DMS 273 (cell line): ENCODE measurements at regions not wholly inside any gene's neighbourhood (a gene's known extent, or its start where the extent isn't known, plus 50 kb on each side); places are given as distances from the start of the nearest gene placed in this dataset.
A peak's percentile ranks its signal among the peaks of the same experiment; 100 is the strongest.

Source experiments
- DNase-seq: peaks from one replicate; lab custom pipeline; 2025; ENCODE audit not compliant: unreplicated experiment; lab: John Stamatoyannopoulos, UW

GRCh38 chr4:3670521-3671519 lies 95.4 kb upstream of the ADRA2C start:
- no peak for DNase-seq

DNA sequence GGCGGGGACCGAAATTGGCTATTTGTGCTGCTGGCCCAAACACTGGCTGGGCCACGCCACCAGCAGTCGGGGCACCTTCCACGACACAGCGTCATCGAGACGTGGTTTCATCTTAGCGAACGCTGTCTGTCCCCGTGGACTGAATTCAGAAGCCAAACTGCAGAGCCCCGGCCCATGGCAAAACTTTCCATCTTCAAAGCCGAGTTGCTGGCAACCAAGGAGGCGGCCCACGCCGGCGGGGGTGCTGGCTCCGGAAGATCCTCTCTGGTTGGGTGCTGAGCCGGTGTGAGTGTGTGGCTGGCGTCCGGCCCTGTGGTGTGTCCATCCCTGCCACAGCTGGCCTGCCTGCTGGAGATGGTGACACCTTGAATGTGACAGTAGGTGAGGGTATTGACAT lies 96.6 kb upstream of the ADRA2C start:
- DNase-seq: no peak

DNA sequence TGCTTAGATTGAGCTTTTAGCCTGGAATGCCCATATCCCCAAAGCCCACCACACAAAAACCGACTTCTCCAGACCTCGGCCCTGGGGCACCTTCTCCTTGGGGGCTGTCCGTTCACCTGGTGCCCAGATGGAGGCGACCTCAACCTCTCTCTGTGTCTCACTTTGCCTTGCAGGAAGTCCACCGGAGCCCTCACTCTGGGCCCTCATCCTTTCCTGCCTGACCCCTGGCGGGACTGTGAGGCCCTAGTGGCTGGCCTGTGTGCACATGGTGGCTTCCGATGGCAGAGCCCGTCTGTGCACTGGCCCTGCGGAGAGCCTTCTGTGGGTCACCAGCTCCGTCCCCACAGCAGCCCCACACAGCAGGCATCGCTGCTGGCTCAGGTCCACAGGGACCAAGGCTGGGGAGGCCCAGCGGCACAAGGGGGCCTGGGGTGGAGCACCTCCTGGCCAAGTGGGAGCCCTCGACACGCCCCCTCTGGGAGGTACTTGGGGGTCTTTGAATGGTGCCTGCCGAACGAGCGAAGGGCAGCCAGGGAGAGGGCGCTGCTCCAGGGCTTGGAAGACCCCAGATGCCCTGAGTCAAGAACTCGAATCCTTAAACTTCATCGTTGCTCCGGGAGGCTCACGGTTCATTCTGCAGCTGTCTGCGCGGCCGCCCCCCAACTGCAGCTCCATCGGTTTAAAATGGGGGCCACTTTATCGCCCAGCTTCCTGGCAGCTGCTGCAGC lies 97.2 kb upstream of the ADRA2C start:
- DNase-seq: no peak

DNA sequence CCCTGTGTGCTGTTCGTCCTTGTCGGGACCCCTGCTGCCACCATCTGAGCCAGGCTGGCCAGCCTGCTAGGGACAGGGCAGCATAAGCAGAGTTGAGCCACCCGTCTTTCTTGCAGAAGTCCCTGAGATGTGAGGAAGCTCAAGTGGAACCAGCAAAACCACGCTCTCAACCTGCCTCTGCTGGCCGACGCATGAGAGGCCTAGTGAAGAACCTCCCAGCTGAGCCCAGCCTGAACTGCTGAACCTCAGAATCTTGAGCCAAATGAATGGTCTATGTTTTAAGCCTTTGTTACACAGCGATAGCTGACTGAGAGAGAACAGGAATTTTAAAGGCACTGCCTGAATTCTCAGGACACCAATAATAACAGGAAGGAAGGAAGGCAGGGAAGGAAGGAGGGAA lies 98.9 kb upstream of the ADRA2C start:
- DNase-seq: no peak

DNA sequence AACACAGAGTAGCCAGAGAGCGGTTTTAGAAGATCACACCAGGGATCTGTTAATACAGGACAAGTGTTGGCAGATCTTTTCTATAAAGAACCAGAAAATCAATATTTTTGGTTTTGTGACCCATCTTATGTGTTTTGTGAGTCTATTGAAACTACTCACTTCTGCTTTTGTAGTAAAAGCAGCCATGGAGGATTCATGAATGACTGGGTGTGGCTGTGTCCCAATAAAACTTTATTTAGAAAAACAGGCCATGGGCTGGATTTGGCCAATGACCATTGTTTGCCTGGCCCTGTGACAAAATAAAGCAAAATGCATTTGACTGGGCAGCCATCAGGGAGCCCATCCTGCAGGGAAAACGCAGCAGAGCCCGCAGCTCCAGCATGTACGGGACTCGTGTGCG lies 99.9 kb upstream of the ADRA2C start:
- DNase-seq: no peak

DNA sequence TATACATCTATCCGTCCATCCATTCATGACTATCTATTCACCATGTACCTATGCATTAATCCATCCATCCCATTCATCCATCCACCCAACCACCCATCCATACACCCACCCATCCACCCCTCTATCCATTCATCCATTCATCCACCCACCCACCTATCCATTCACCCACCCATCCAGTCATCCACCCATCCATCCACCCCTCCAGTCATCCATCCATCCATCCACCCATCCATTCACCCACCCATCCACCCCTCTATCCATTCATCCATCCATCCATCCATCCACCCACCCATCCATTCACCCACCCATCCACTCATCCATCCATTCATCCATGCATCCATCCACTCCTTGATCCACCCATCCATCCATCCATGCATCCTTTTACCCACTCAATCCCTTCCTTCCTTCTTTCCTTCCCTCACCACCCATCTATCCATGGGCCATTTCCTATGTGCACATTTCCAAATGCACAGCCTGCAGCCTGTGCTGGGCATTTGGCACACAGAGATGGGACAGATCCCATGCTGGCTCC lies 100.8 kb upstream of the ADRA2C start:
- no peak for DNase-seq

DNA sequence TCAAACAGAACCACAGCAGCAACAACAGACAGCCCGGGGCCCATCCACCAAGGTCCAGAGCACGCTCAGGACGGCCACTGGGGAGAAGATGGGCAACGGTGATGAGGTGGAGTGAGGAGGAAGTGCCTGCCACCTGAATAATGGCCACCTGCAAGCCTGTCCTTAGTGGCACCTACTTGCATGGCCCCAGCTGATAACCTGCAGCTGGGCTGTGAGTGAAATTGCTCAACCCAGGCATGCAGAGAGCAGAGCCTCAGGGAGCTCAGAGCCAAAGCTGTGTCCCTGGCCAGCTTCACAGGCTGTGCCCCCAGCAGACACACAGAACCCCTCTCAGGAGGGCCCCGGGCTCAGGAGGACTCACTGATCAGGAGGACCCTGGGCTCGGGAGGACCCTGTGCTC lies 102.4 kb upstream of the ADRA2C start:
- DNase-seq: no peak

DNA sequence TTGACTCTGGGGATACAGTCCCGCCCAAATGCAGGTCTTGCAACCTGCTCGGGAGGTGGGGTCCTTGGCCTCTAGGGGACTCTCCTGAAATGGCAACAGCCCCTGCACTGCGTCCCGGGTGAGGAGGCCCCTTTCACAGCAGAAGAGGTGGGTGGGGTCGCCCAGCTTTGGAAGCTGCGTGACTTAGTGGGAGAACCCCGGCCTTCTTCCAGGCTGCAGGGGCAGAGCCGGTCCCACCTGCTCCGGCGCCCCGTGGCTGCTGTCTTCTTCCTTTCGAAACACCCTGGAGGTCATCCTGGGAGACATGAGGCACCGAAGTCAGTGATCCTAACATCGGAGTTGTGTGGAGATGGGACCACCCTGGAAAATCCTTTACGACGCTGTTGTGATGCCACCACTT lies 103.7 kb upstream of the ADRA2C start:
- DNase-seq: no peak

DNA sequence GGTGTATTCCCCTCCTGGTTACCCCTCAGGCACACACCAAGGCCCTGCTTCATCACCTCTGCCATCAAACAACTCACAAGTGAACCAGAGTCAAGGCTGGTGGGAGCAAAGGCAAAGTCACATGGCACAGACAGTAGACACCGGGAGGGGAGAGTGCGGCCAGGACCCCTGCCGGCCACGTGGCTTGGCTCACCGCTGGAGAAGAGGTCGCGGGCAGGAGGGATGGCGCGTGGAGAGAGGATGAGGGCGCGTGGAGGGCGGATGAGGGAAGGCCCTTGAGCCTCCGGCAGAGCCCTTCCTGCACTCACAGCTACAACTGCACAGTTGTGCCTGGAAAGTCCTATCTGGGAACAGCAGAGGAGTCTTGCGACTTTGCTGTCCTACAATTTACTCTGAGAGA lies 104.2 kb upstream of the ADRA2C start:
- no peak for DNase-seq

DNA sequence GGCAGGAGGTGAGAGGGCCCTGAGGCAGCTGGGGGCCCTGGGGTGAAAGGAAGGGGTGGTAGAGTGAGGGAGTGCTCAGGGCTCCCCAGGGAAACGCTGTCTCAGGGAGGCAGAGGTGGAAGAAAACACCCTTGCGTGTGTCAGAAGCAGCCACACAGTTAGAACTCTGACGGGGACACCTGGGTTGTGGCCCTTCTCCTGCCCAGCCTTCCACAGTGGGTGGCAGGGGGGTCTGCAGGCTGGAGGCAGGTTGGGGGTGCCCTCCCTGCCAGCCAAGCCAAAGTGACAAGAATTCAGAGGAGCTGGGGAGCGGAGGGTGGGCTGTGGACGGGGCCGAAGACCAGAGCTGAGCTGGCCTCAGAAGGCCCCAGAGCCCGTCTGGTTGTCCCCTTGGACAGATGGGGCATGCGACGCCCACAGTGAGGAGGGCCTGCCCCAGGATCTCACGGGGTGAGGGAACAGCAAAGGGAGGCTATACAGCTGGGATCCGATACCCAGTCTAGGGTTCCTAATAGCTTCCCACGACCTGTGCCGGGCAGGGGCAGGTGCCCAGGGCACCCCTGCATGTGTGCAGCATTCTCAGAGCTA lies 105.2 kb upstream of the ADRA2C start:
- DNase-seq: no peak

- DNase-seq: peak; percentile 85
Observed at GRCh38 chr4:3660086-3660927, 105.9 kb upstream of the ADRA2C start.

DNA sequence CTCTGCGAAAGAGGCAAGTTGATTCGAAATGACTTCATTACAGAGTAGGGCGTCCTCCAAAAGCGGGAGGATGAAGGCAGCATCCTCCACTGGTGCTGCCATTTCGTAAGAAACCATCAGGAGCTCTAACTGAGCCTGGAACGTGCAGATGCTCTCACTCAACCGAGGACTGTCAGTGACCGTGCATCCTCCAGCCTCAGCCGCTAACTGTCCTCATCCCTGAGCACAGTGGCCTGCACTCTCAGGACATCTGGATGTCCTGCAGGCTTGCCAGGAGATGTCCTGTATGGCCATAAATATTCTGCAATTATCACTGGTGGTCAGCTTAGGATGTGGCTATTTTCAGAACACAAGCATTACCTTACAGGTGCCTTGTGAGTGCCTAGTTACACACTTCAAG lies 107.1 kb upstream of the ADRA2C start:
- DNase-seq: no peak

DNA sequence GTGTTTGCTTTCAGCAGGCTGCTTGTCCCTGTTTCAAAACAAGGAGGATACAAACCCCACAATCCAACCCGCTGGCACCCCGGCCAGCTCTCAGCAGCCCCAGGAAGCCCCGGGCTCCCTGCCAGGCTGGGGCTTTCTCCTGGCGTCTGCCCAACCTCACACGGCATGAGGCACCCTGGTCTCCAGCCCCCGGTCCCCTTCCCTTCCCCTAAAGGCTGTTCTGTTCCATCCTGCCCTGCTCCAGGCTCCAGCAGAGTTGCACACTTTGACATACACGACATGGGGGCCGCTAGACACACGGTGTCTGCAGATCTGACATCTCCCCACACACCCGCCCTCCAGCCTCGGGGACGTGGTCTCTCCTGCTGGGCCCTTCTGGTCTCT lies 107.7 kb upstream of the ADRA2C start:
- peak; percentile 31 for DNase-seq

DNA sequence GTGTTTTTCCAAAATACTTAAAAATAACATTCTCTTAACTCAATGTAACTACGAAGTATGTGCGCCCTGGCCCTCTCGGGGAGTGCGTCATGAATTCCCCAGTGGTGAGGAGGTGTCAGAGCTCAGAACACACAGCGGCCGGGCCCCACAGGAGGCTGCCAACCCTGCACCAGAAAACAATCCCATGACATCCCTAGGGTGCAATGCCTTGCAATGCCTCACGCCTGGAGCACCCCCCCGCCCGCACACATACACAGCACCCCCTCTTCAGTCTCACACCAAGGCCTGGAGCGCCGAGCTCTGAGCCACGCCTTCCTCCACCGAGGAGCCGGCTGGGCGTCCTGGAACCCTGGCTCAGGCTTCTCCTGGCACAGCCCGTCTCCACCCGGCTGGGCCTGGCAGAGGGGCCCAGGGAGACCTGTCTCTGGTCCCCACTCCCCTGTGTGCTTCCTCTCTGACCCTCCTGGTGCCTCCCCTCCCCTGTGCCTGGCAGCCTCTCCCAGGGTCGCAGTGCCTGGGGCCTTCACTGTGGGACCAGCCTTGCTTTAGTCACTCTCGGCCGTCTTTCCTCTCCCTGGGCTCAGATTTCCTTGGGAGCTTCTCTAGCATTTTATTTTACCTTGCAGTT lies 108.2 kb upstream of the ADRA2C start:
- DNase-seq: no peak

DNA sequence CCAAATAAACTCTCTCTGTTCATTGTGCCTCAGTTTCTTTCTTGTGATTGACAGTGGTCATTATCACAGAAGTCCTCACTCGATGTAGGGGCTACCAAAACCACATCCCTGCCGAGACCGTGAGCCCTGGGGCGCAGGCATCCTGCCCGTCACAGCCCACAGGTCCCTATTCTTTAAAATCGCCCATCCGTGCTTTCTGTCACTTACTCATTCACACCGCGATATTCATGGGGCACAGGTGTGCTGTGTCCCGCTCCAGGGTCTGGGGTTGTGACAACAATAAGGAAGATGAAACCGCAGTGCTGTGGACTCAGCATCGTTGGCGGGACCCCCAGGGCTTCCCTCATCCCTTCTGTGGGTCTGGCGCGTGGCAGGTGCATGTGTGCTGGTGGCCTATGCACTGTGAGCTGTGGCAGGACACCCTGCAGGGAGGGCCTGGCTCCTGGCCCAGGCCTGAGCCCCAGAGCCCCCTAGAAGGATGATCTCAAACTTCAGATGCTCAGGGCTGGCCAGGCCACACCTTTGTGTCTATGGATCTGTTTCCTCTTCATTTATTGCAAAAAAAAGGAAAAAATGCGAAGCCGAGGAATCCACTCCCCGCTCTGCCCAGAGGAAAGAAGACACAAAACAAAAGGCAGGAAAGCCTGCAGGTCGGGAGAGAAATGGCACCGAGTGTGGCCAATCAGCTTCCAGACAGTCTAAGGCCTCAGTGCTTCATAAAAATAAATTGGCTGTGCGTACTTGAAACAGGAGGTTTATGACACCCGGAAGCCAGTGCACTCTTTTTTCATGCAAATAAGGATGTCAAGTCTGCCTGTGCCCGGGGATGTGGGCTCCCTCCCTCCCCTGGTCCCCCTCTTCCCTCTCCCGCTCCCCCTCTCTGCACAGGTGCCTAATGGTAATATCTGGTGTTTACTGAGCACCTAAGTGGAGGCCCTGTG lies 109.5 kb upstream of the ADRA2C start:
- DNase-seq: no peak

GRCh38 chr4:3655963-3656362 lies 110.2 kb upstream of the ADRA2C start:
- DNase-seq: no peak

DNA sequence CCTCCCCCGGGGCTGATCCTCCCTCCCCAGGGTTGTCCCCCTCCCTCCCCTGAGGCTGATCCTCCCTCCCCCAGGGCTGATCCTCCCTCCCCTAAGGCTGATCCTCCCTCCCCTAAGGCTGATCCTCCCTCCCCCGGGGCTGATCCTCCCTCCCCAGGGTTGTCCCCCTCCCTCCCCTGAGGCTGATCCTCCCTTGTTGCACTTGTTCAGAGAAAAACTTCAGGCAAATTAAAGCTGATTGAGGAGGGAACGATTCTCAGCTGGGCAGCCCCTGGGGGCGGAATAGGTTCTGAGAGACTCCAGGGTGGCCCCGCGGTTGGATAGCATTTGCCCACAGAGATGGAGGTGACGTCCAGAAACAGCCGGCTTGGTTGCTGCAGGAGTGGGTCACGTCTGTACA lies 110.7 kb upstream of the ADRA2C start:
- no peak for DNase-seq

DNA sequence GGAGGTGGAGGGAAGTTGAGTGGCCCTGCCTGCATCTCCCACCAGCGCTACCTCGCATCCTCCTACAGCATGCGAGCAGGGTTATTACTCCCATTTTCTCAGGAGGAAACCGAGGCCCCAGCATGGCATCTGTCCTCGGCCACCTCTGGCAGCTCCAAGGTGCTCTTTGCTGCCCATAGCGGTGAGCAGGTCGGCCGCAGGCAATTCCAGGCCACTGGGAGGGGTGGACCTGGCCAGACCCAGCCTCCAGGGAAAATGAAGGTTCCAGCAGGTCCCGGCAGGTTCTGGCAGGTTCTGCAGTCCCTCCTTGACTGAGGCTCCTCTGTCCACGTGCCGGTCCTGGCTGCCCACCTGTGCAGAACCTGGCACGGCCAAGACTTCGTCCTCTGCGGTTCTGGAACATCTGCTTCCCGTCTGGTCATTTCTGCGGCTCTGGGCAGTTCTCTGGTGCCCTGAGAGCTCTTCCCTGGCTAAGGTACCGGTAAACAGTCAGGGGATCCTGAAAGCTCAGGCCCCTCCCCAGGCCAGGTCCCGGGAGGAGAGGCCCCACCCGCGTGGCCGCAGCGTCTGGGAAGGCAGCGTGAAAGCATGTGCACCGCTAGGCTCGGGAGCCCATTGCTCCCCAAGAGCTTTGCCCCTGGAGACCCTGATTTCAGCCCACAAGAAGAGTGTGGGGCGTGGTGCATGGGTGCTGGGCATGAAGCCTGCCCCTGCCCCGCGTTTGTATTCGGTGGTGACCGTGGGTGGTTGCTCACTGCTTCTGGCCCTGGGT lies 112.0 kb upstream of the ADRA2C start:
- DNase-seq: no peak
